ENCODE measurements at regions not wholly inside any gene's neighbourhood (a gene's known extent, or its start where the extent isn't known, plus 50 kb on each side); places are given as distances from the start of the nearest gene placed in this dataset.

GRCh38 chr17:6919158-6919557 is 76.7 kb upstream of the ALOX12 start:
- no peak for TF ChIP-seq CTCF (IDR thresholded peaks at IDR 0.05; ENCODE audit: insufficient read depth, low read length, poor library complexity, severe bottlenecking)
- no peak for DNase-seq (ENCODE audit: extremely low read depth, insufficient read length)
- H3K4me3 ChIP-seq (replicated peaks; ENCODE audit: low read depth, low read length) = no peak overlapping the region
- H3K36me3 ChIP-seq (ENCODE audit: control insufficient read depth, insufficient read depth, low read length) = no peaks in the 10 kb centered on the region
- H3K27me3 ChIP-seq (replicated peaks; ENCODE audit: control insufficient read depth, insufficient read depth, low read length) = no peaks in the 10 kb centered on the region

- Histone ChIP-seq H3K27me3 (replicated peaks; ENCODE audit: control insufficient read depth, insufficient read depth, low read length) (no peaks in the 10 kb centered on the region), H3K4me3 (replicated peaks; ENCODE audit: low read depth, low read length) (no peak overlapping the region), H3K36me3 (ENCODE audit: control insufficient read depth, insufficient read depth, low read length) (no peaks in the 10 kb centered on the region)
- DNase-seq (ENCODE audit: extremely low read depth, insufficient read length) = no peak
- TF ChIP-seq CTCF (IDR thresholded peaks at IDR 0.05; ENCODE audit: insufficient read depth, low read length, poor library complexity, severe bottlenecking) = no peak
Observed at GRCh38 chr17:6923385-6923784, 72.5 kb upstream of the ALOX12 start.

- DNase-seq (ENCODE audit: extremely low read depth, insufficient read length) = no peak
- no peak for TF ChIP-seq CTCF (IDR thresholded peaks at IDR 0.05; ENCODE audit: insufficient read depth, low read length, poor library complexity, severe bottlenecking)
- no peak overlapping the region for H3K4me3 ChIP-seq (replicated peaks; ENCODE audit: low read depth, low read length)
- H3K36me3 ChIP-seq (ENCODE audit: control insufficient read depth, insufficient read depth, low read length) = no peaks in the 10 kb centered on the region
- H3K27me3 ChIP-seq (replicated peaks; ENCODE audit: control insufficient read depth, insufficient read depth, low read length) = no peaks in the 10 kb centered on the region
Observed at GRCh38 chr17:6924208-6924607, 71.6 kb upstream of the ALOX12 start.

GRCh38 chr17:6926667-6927066 is 69.2 kb upstream of the ALOX12 start:
- no peak for TF ChIP-seq CTCF (IDR thresholded peaks at IDR 0.05; ENCODE audit: insufficient read depth, low read length, poor library complexity, severe bottlenecking)
- no peaks in the 10 kb centered on the region for H3K27me3 ChIP-seq (replicated peaks; ENCODE audit: control insufficient read depth, insufficient read depth, low read length)
- no peaks in the 10 kb centered on the region for H3K36me3 ChIP-seq (ENCODE audit: control insufficient read depth, insufficient read depth, low read length)
- no peak overlapping the region for H3K4me3 ChIP-seq (replicated peaks; ENCODE audit: low read depth, low read length)
- DNase-seq (ENCODE audit: extremely low read depth, insufficient read length) = no peak

GRCh38 chr17:6927290-6928126 is 68.3 kb upstream of the ALOX12 start:
- no peak for DNase-seq (ENCODE audit: extremely low read depth, insufficient read length)

More at GRCh38 chr17:6927290-6928126, 68.3 kb upstream of the ALOX12 start:
- H3K27me3 ChIP-seq (replicated peaks; ENCODE audit: control insufficient read depth, insufficient read depth, low read length) = no peaks in the 10 kb centered on the region
- TF ChIP-seq CTCF (IDR thresholded peaks at IDR 0.05; ENCODE audit: insufficient read depth, low read length, poor library complexity, severe bottlenecking) = no peak
- no peaks in the 10 kb centered on the region for H3K36me3 ChIP-seq (ENCODE audit: control insufficient read depth, insufficient read depth, low read length)
- peak overlapping the region; percentile 11; the same call in 1 of the 2 replicates for H3K4me3 ChIP-seq (replicated peaks; ENCODE audit: low read depth, low read length)

All from GM06990 (cell line).